Vagina (tissue), 2 donors: ENCODE measurements at regions not wholly inside any gene's neighbourhood (a gene's known extent, or its start where the extent isn't known, plus 50 kb on each side); places are given as distances from the start of the nearest gene placed in this dataset.

Experiments
- CTCF ChIP-seq, 3 experiments: fragments of 450-650 bp in 2 of 3; fragments of 200-600 bp in 1 of 3; sonication (generic) in 1 of 3; IDR thresholded peaks; one replicate each; pipeline ENCODE4 v1.5.1; 2017 to 2019; ENCODE audit warnings: antibody characterized with exemption in 3 of 3, mild to moderate bottlenecking in 2 of 3, moderate library complexity in 2 of 3
- POLR2A ChIP-seq, 2 donors: fragments of 450-650 bp; IDR thresholded peaks; one replicate each; pipeline ENCODE4 v1.6.1; 2017; ENCODE audit warnings: antibody characterized with exemption in 2 of 2, mild to moderate bottlenecking in 2 of 2, moderate library complexity in 2 of 2
- POLR2AphosphoS5 ChIP-seq, 2 donors: sonication (generic); formaldehyde crosslinking; IDR thresholded peaks; one replicate each; pipeline ENCODE4 v1.9.0; 2017; ENCODE audit warnings: antibody characterized with exemption in 2 of 2, mild to moderate bottlenecking in 2 of 2, low read depth in 1 of 2; ENCODE audit not compliant: insufficient read depth in 1 of 2

DNA sequence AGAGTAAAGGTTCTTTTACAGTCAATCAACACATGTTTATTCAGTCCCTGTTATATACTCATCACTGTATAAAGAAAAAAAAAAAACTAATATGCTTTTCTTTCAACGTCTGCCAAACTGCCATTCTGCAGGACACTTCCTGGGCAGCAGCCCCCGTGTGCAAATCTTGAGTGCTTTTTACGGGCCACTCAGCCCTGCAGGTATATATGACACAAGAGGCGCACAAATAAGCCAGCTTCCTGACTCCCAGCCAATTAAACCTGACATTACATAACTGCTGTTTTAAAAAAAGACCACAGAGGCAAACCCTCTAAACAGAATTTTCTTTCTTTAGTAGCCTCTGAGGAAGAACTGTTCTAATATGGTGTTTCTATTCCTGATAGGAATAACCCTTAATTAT lies 263.0 kb upstream of the NEBL start:
- TF ChIP-seq CTCF (IDR thresholded peaks at IDR 0.05) (no peak), POLR2AphosphoS5 (IDR thresholded peaks at IDR 0.05; ENCODE audit: insufficient read depth in 1 of 2, low read depth in 1 of 2) (no peak), POLR2A (IDR thresholded peaks at IDR 0.05) (no peak)
